GM18498 (cell line): ENCODE measurements at regions not wholly inside any gene's neighbourhood (a gene's known extent, or its start where the extent isn't known, plus 50 kb on each side); places are given as distances from the start of the nearest gene placed in this dataset.
"Not testable (repeated sequence)": the region's sequence is repeated elsewhere in the genome, so short reads cannot be mapped to it uniquely, and the experiment has no call there.

Experiments
- ATAC-seq: cut with Tn5 transposase; IDR thresholded peaks from one replicate; pipeline ENCODE4 v1.9.1; 2021; ENCODE audit warnings: mild to moderate bottlenecking, moderate library complexity; ENCODE audit not compliant: unreplicated experiment

- ATAC-seq: not testable (repeated sequence)
Measured at GRCh38 chr16:79881107-79881506, 280.6 kb upstream of the MAF start.

- no peak for ATAC-seq
Measured at GRCh38 chr16:79876332-79876730, 275.8 kb upstream of the MAF start.

GRCh38 chr16:79874391-79874790, 273.9 kb upstream of the MAF start:
- no peak for ATAC-seq

GRCh38 chr16:79873825-79874224, 273.3 kb upstream of the MAF start:
- ATAC-seq: no peak

GRCh38 chr16:79871906-79872305, 271.4 kb upstream of the MAF start:
- ATAC-seq: no peak

GRCh38 chr16:79870016-79870886, 269.7 kb upstream of the MAF start:
- no peak for ATAC-seq

- ATAC-seq: no peak
Measured at GRCh38 chr16:79869304-79870015, 268.9 kb upstream of the MAF start.

GRCh38 chr16:79868841-79869240, 268.3 kb upstream of the MAF start:
- no peak for ATAC-seq

GRCh38 chr16:79867425-79867997, 267.0 kb upstream of the MAF start:
- no peak for ATAC-seq

GRCh38 chr16:79865918-79866317, 265.4 kb upstream of the MAF start:
- ATAC-seq: no peak

- no peak for ATAC-seq
Measured at GRCh38 chr16:79864781-79865391, 264.3 kb upstream of the MAF start.

- no peak for ATAC-seq
Measured at GRCh38 chr16:79864032-79864780, 263.7 kb upstream of the MAF start.

- no peak for ATAC-seq
Measured at GRCh38 chr16:79863128-79864031, 262.8 kb upstream of the MAF start.

GRCh38 chr16:79862601-79863000, 262.1 kb upstream of the MAF start:
- no peak for ATAC-seq

- ATAC-seq: no peak
Measured at GRCh38 chr16:79856581-79856980, 256.0 kb upstream of the MAF start.

GRCh38 chr16:79850348-79850747, 249.8 kb upstream of the MAF start:
- no peak for ATAC-seq

- no peak for ATAC-seq
Measured at GRCh38 chr16:79849119-79849518, 248.6 kb upstream of the MAF start.

GRCh38 chr16:79848719-79849118, 248.2 kb upstream of the MAF start:
- no peak for ATAC-seq

- no peak for ATAC-seq
Measured at GRCh38 chr16:79847569-79847968, 247.0 kb upstream of the MAF start.

GRCh38 chr16:79847101-79847500, 246.6 kb upstream of the MAF start:
- no peak for ATAC-seq
